Choroid plexus epithelial cell (primary cell): ENCODE measurements at regions not wholly inside any gene's neighbourhood (a gene's known extent, or its start where the extent isn't known, plus 50 kb on each side); places are given as distances from the start of the nearest gene placed in this dataset.

ENCODE experiments used
- DNase-seq: peaks from one replicate; pipeline ENCODE4 v3.0.0-alpha.2; 2010; ENCODE audit warnings: low read depth
- H3K4me3 ChIP-seq: 2 replicates; pipeline ENCODE4 v1.5.1; 2011; ENCODE audit warnings: low read depth, mild to moderate bottlenecking, control low read depth, low read length, moderate library complexity
- CTCF ChIP-seq: conservative IDR thresholded peaks from 2 replicates; pipeline ENCODE4 v1.5.1; 2011; ENCODE audit warnings: low read depth, mild to moderate bottlenecking, control low read depth, inconsistent platforms, low read length, moderate library complexity

GRCh38 chr5:167309941-167310517 is 981.4 kb upstream of the WWC1 start:
- no peak for DNase-seq

DNA sequence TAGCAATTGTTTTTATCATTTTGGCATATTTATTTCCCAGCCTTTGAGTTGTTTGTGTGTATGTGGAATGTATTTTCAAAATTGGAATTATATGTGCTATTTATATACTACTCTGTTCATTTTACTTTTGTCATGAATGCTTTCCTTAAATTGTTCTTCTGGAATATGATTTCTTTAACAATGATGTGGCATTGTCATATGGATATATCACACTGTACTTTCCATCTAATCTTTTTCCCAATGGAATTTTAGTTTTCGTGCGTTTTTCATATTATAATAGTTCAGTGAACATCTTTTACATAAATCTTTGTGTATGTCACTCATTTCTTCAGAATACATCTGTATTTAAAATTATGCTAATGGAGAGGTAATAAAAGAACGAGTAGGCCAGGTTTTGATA is 980.1 kb upstream of the WWC1 start:
- no peak overlapping the region for H3K4me3 ChIP-seq
- TF ChIP-seq CTCF = no peak
- DNase-seq = no peak

More at GRCh38 chr5:167309941-167310517, 981.4 kb upstream of the WWC1 start:
- no peak for TF ChIP-seq CTCF
- no peak overlapping the region for H3K4me3 ChIP-seq

- no peak for DNase-seq
- no peak for TF ChIP-seq CTCF
- H3K4me3 ChIP-seq = no peak overlapping the region
Measured at GRCh38 chr5:167312225-167312624, 979.2 kb upstream of the WWC1 start.

GRCh38 chr5:167315762-167316161 is 975.7 kb upstream of the WWC1 start:
- no peak overlapping the region for H3K4me3 ChIP-seq
- no peak for TF ChIP-seq CTCF
- DNase-seq = no peak

DNA sequence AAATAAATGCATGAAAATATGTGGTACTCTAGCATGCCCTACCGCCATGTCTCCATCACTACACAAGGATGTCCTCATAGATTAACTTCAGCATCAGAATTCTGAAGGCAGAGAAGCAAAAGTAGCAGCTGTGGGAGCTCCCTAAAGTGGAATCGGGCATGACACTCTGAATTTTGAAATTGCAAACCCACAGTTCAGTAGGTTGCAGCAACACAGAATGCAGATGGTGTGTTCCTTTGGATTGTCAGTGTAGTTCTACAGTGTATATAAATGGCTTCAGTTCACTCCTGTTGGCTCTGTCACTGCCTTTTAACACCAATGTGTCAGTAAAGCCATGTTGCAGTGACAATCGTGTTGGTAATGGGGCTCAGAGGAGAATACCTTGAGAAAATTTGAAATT is 973.6 kb upstream of the WWC1 start:
- peak; percentile 3 for TF ChIP-seq CTCF
- DNase-seq = no peak
- no peak overlapping the region for H3K4me3 ChIP-seq

GRCh38 chr5:167319243-167319642 is 972.2 kb upstream of the WWC1 start:
- DNase-seq = no peak
- no peak overlapping the region for H3K4me3 ChIP-seq
- no peak for TF ChIP-seq CTCF

DNA sequence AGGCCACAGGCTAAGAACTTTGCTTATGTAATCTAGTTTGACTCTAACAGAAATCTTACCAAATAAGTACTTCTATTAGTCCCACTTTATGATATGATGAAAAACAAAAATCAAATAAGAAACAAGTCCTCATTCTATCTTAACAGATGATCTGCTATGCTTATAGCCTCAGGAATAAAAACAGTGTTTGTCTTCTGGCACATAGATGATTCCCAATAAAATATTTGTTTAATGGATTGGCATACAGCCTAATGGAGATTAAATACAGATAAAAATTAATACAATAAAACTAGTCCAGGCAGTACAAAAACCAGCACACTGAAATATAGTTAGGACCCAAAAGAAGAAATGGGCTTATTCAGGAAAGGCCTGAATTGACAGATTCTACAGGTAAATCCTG is 971.4 kb upstream of the WWC1 start:
- DNase-seq = no peak
- TF ChIP-seq CTCF = no peak
- H3K4me3 ChIP-seq = no peak overlapping the region
